NCI-H1048 (cell line): ENCODE measurements at regions not wholly inside any gene's neighbourhood (a gene's known extent, or its start where the extent isn't known, plus 50 kb on each side); places are given as distances from the start of the nearest gene placed in this dataset.
"Not testable (repeated sequence)": the region's sequence is repeated elsewhere in the genome, so short reads cannot be mapped to it uniquely, and the experiment has no call there.

Experiments
- DNase-seq: peaks from one replicate; lab custom pipeline; 2025; lab: John Stamatoyannopoulos, UW

GRCh38 chr10:7069706-7070105, 341.1 kb downstream of the SFMBT2 start:
- no peak for DNase-seq

- no peak for DNase-seq
Observed at GRCh38 chr10:7056216-7056615, 354.6 kb downstream of the SFMBT2 start.

DNA sequence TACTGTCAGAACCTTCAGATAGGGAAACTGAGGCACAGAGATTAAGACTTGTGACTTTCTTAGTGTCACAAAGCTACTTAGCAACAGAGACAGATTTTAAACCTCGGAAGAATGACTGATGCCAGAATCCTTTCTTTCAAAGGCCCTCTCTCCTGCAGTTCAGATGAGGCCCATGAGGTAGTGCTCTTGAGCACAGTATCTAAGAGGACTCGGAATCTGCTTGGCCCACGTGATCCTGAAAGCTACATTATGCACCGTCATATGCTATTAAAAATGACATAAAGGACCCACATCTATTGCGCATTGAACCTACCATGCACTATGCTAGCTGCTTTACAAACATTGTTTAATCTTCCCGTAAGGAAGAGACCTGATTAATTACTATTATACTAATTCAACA, 355.9 kb downstream of the SFMBT2 start:
- no peak for DNase-seq

DNA sequence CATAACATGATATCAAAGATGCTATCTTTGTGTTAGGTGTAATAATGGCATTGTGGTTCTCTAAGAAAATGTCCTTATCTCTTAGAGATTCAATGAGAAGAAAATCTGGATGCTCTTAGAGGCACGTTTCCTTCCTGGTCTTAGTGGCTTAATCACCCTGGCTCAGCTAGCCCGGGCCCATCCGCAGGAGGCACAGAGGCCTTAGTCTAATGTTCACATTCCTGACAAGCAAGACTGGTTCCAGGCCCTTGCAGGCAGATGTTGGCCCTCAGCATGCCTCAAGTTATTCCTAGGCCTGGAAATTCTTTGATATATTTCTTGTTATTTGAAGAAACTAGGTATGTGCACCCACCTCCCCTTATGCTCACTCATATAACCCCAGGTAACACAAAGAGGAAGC, 357.6 kb downstream of the SFMBT2 start:
- no peak for DNase-seq

DNA sequence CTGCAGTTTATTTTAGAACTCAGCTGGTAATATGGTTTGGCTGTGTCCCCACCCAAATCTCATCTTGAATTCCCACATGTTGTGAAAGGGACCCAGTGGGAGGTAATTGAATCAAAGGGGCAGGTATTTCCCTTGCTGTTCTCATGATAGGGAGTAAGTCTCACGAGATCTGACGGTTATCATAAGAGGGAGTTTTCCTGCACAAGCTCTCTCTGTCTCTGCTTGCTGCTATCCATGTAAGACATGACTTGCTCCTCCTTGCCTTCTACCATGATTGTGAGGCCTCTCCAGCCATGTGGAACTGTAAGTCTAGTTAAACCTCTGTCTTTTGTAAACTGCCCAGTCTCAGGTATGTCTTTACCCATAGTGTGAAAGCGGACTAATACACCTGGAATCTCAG, 360.8 kb downstream of the SFMBT2 start:
- DNase-seq = not testable (repeated sequence)

DNA sequence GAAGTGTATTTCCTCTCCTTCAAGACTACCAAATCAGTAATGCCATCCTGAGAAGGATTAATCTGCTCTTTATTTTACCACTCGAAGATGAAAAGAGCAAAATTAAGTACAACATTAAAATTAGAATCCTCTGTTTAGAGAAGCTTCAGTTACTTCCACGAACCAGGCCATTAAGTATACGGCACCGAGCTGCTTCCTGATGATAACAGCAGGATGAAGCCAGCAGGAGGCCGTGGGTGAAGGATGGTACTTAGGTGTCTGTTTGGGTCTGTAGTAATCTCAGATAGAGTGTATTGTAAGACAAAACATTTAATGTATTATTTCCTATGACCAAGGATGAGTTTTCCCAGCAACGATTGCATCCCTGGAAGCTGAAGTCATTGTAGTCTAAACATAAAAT, 362.8 kb downstream of the SFMBT2 start:
- no peak for DNase-seq

DNA sequence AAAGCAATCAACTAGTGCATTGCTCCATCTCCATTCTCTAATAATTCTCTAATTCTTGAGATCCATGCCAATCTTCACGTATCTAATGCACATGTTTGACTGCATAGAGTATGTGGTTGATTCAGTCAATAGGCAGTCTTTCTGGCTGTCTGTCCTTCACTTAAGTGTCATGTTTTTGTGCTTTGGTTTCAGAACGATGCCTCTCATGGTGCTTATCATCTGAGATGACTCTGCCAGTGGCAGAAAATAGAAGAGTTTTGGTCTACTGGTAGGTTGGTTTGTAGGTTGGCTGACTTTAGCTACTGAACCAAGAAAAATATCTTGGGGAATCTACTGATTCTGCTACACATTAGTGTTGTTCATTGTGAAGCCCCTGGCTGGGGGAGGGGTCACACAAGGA, 364.2 kb downstream of the SFMBT2 start:
- DNase-seq = no peak

DNA sequence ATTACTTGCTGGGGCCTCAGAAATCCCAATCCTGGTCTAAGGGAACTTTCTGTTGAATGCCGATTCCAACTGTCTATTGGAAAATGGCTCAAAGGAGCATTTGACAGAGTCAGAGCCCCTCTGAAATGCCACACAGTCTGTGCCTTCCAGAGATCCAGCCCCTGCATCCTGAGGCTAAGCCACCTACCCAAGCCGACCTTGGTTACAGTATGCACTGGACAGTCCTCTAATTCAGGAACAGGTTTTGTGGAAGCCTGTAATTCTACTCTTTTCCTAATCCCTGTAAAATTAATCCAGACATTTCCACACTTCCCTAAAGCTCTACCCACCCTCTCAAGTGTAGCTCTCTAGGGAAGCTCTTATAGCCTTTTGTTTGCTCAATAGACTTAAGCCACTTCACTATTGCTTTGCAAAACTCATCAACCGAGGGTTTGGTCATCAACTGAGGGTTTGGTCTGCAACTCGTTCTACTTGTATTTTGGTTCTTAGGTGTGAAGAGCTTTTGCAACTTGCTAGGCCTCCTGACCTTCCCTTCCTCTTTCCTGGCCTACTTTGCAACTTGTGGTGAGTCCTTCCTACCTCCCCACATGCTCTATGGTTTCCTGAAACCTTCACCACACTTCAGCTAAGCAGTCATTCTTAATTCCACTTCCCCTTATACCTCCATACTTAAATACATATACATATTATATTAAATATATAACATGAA, 364.8 kb downstream of the SFMBT2 start:
- no peak for DNase-seq

DNA sequence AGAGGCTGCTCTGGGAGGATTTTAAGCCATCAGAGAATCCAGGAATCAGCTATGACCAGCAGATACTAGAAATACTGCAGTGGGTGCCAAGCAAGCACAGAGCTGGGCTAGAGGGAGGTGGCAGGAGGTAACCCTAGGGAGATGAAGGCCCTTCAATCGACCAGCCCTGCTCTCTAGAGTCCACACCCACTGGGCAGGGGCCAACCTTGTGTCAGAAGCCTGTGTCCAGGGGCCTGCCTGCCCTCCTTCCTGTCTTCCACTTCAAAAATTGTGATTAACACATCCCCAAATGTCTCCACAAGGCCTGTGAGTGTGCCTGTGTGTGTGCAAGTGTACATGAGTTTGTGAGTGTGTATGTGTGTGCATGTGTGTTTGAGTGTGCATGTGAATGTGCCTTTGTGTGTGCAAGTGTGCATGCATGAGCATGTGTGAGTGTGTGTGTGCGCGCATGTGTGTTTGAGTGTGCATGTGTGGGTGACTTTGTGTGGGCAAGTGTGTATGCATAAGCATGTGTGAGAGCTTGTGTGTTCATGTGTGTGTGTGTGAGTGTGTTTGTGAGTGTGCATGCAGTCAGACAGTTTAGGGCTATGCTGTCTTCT, 367.7 kb downstream of the SFMBT2 start:
- DNase-seq = no peak

DNA sequence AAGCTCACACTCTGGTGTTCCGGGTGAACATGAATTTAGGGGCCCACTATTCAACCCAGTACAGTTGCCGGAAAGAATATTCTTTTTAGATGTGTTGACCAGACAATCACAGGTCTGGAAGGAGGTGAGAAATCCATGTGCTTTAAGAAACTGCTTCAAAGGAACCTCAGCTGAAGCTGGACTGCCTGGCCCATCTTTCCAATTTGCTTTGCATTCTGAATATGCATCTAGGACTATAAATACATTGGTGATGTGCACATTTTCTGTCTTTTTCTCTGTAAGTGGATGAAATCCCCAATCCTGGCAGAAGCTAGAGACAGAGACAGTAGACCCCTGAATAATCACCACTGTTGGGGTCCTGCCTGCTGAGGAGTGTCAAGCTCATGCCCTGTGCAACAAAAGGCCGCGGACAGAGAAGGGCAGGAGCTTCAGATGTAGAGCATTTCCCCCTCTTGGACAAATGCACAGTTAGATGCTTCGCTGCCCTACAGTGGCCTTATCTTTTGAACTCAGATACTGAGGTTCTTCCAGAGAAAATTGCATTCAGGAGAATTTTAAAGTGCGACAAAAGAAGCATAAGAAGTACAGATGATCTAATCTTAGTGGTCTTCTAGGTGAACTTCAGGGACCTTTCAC, 368.3 kb downstream of the SFMBT2 start:
- no peak for DNase-seq

- no peak for DNase-seq
Observed at GRCh38 chr10:7042000-7042399, 368.8 kb downstream of the SFMBT2 start.

GRCh38 chr10:7040681-7041080, 370.2 kb downstream of the SFMBT2 start:
- no peak for DNase-seq

DNA sequence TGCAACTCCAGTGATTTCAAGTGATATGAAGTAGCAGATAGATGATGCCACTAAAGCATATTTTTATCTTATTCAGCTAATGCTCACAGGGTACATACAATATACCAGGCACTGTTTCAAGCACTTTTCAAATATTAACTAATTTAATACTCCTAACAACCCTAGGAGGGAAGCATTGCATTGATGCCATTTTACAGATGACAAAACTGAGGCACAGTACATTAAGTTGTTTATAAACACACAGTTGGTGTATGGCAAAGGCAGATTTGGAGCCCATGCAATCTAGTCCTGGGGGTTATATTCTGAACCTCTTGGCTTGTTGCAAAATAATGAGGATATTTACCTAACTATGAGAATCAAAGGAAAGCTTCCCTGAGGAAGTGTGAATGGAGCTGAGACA, 371.0 kb downstream of the SFMBT2 start:
- no peak for DNase-seq

DNA sequence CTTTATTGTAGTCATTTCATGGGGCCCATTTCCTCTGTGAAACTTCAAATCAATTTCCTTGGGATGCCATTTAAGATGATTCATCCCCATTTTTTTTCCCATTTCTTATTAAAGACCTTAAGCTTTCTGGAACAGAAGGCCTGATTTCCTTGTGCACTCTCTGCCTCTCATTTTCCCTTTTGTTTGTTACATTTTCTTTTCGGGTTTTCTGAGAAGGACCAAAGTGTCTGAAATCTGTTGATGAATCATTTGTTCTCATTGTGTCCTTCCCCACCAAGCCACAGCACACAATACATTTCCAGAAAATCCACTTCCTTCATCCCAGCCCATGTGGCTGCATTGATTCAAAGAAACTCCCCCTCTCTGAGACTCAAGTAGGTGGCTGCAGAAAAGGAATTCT, 372.4 kb downstream of the SFMBT2 start:
- DNase-seq = no peak

- not testable (repeated sequence) for DNase-seq
Observed at GRCh38 chr10:7037434-7037833, 373.4 kb downstream of the SFMBT2 start.

- DNase-seq = no peak
Observed at GRCh38 chr10:7036951-7037350, 373.9 kb downstream of the SFMBT2 start.

DNA sequence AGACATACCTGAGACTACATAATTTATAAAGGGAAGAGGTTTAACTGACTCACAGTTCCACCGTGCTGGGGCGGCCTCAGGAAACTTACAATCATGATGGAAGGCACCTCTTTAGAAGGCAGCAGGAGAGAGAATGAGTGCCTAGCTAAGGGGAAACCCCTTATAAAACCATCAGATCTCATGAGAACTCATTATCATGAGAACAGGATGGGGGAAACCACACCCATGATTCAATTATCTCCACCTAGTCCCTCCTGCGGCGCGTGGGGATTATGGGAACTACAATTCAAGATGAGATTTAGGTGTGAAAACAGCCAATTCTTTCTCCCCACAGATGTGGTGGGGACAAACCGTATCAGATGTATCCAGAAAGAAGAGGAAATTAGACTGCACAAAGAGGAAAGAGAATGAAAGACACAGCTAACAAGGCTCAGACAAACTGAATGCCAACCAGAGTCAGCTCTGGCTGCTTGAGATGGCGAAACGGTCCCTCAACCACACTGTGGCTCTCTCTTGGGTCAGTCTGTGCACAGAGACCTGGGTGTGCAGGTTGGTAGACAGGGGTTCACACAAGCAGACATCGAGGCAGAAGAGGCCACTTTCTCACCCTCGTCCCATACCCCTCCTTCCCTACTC, 375.6 kb downstream of the SFMBT2 start:
- DNase-seq = no peak

GRCh38 chr10:7033031-7033430, 377.8 kb downstream of the SFMBT2 start:
- no peak for DNase-seq

GRCh38 chr10:7030134-7030855, 380.5 kb downstream of the SFMBT2 start:
- DNase-seq = no peak

GRCh38 chr10:7029672-7030071, 381.2 kb downstream of the SFMBT2 start:
- DNase-seq = no peak

DNA sequence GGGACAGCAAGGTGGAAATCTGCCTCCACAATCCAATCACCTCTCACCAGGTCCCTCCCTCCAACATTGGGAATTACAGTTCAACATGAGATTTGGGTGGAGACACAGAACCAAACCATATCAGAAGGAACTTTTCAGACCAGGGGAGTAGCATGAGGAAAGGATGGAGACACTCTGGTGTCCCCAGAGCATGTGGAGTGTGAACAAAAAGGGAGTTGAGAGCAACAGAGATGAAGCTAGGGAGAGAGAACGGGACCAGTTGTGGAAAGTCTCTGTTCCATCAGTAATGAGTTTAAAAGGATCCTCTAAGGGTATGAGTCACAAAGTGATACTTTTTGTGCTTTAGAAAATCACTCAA, 382.0 kb downstream of the SFMBT2 start:
- DNase-seq = no peak
